OCI-LY1 (cell line): ENCODE measurements at regions not wholly inside any gene's neighbourhood (a gene's known extent, or its start where the extent isn't known, plus 50 kb on each side); places are given as distances from the start of the nearest gene placed in this dataset.

ENCODE experiments used
- EZH2 ChIP-seq: fragments of 200-600 bp; sonication (generic), shearing (Covaris generic); IDR thresholded peaks from 2 replicates; pipeline ENCODE4 v1.8.0; 2017; ENCODE audit warnings: borderline replicate concordance, mixed run types, mild to moderate bottlenecking, antibody characterized with exemption, low read length, moderate library complexity, mixed read lengths
- TF ChIP-seq, protein P1 (sequence below): fragments of 200-600 bp; sonication (generic), shearing (Covaris generic); IDR thresholded peaks from 2 replicates; pipeline ENCODE4 v1.5.1; 2017; ENCODE audit warnings: mild to moderate bottlenecking, antibody characterized with exemption, low read length, moderate library complexity, mixed read lengths

DNA sequence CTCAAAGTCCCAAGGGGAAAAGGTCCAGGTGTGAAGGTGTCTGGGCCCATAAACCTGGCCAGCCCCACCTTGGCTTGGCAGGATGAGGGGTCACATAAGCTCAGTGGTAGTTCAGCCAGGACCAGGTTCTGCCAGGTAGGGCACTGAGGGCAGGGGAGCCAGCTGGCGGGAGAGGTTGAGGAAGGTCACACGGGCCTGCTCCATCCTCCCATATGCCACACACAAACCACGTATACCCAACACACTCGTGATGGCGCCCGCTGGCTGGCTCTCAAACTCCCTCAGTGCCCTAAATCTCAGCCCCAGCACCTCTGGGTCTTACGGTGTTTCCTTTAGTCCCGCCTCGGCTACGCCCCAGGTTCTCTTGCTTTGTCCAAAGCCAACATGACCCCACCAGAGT, 160.5 kb downstream of the ZFP36L2 start:
- TF ChIP-seq, protein P1, sequence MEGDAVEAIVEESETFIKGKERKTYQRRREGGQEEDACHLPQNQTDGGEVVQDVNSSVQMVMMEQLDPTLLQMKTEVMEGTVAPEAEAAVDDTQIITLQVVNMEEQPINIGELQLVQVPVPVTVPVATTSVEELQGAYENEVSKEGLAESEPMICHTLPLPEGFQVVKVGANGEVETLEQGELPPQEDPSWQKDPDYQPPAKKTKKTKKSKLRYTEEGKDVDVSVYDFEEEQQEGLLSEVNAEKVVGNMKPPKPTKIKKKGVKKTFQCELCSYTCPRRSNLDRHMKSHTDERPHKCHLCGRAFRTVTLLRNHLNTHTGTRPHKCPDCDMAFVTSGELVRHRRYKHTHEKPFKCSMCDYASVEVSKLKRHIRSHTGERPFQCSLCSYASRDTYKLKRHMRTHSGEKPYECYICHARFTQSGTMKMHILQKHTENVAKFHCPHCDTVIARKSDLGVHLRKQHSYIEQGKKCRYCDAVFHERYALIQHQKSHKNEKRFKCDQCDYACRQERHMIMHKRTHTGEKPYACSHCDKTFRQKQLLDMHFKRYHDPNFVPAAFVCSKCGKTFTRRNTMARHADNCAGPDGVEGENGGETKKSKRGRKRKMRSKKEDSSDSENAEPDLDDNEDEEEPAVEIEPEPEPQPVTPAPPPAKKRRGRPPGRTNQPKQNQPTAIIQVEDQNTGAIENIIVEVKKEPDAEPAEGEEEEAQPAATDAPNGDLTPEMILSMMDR = no peak
- TF ChIP-seq EZH2 = no peak
